K562 (cell line): ENCODE measurements at regions not wholly inside any gene's neighbourhood (a gene's known extent, or its start where the extent isn't known, plus 50 kb on each side); places are given as distances from the start of the nearest gene placed in this dataset.

Experiments used
- ATAC-seq: fragments of 200-7000 bp; cut with Tn5 transposase; 3 replicates; pipeline ENCODE4 v1.9.1; 2020; ENCODE audit warnings: moderate library complexity
- BruUV-seq: library from RNA; stranded (reverse); fragments of 400-500 nt; replicated peaks from 2 replicates; lab custom pipeline; 2021; lab: Mats Ljungman, UMichigan
- CTCF ChIA-PET: fragments of 300-600 bp; formaldehyde crosslinking; extraction: SDS; loops from one replicate; lab custom pipeline; 2021; ENCODE audit warnings: low intra/inter-chr PET ratio; lab: Yijun Ruan, JAX
- POLR2A ChIA-PET: fragments of 300-600, 350-650 bp; sonication (Branson Sonifier 250); formaldehyde crosslinking; extraction: SDS; loops from one replicate; lab custom pipeline; 2021; ENCODE audit warnings: antibody characterized with exemption, inconsistent platforms; lab: Yijun Ruan, JAX
- DNase-seq, 4 experiments: peaks; one replicate each; pipeline versions ENCODE4 v3.0.0 to v3.0.0-alpha.2; 2011 to 2018; ENCODE audit warnings: low spot score in 3 of 4, mixed read lengths in 3 of 4; ENCODE audit errors: extremely low read depth in 1 of 4
- FAIRE-seq: peaks from 2 replicates; lab custom pipeline; 2011; peaks lifted over from hg19 to GRCh38; lab: Jason Lieb, UNC
- H2AFZ ChIP-seq: 2 replicates; pipeline ENCODE4 v1.6.0; 2011; ENCODE audit warnings: low read depth, low read length, control low read depth, inconsistent platforms
- H3K27ac ChIP-seq: fragments of 200-600 bp; 3 replicates; pipeline ENCODE4 v1.8.0; 2011; ENCODE audit warnings: low read depth, mild to moderate bottlenecking, control low read depth, inconsistent platforms, low read length, moderate library complexity, mixed read lengths; ENCODE audit errors: extremely low read depth
- H3K27me3 ChIP-seq, 2 experiments: fragments of 300-600 bp in 1 of 2; 2 replicates in 1 of 2; 3 replicates in 1 of 2; pipeline versions ENCODE4 v1.6.0 to v1.8.0; 2011; ENCODE audit warnings: inconsistent platforms in 2 of 2, low read length in 2 of 2, mild to moderate bottlenecking in 1 of 2, mixed read lengths in 1 of 2, moderate library complexity in 1 of 2; ENCODE audit not compliant: control insufficient read depth in 2 of 2, insufficient read depth in 2 of 2
- H3K36me3 ChIP-seq: fragments of 300-600 bp; 3 replicates; pipeline ENCODE4 v1.8.0; 2011; ENCODE audit warnings: mild to moderate bottlenecking, low read length, inconsistent platforms; ENCODE audit not compliant: control insufficient read depth, insufficient read depth
- H3K4me1 ChIP-seq, 2 experiments: fragments of 200-600 bp in 1 of 2; replicated peaks in 1 of 2; 2 replicates in 1 of 2; 3 replicates in 1 of 2; pipeline versions ENCODE4 v1.5.1 to v1.8.0; 2011; ENCODE audit warnings: inconsistent platforms in 2 of 2, low read length in 2 of 2, mild to moderate bottlenecking in 1 of 2, mixed read lengths in 1 of 2, moderate library complexity in 1 of 2; ENCODE audit not compliant: control insufficient read depth in 2 of 2, insufficient read depth in 2 of 2
- H3K4me2 ChIP-seq: 2 replicates; pipeline ENCODE4 v1.6.1; 2011; ENCODE audit warnings: low read length, control low read depth, inconsistent platforms, mixed read lengths; ENCODE audit not compliant: insufficient read depth
- H3K4me3 ChIP-seq: fragments of 200-600 bp; sonication (generic), shearing (Covaris generic); 2 replicates; pipeline ENCODE4 v1.5.1; 2016; ENCODE audit warnings: control low read depth, inconsistent platforms
- H3K79me2 ChIP-seq: fragments of 200-600 bp; 3 replicates; pipeline ENCODE4 v1.8.0; 2011; ENCODE audit warnings: low read length, inconsistent platforms; ENCODE audit not compliant: control insufficient read depth, insufficient read depth
- H3K9ac ChIP-seq, 2 experiments: 2 replicates each; pipeline versions ENCODE4 v1.6.0 to v1.6.1; 2011; ENCODE audit warnings: low read depth in 2 of 2, low read length in 2 of 2, control low read depth in 1 of 2, inconsistent platforms in 1 of 2, mild to moderate bottlenecking in 1 of 2, mixed read lengths in 1 of 2; ENCODE audit not compliant: insufficient read depth in 1 of 2
- H3K9me1 ChIP-seq: one replicate; pipeline ENCODE4 v1.6.0; 2011; ENCODE audit warnings: inconsistent platforms, mild to moderate bottlenecking, low read length, moderate library complexity; ENCODE audit not compliant: control insufficient read depth, insufficient read depth
- H3K9me3 ChIP-seq: replicated peaks from 2 replicates; pipeline ENCODE4 v1.5.1; 2011; ENCODE audit warnings: low read depth, low read length, inconsistent platforms; ENCODE audit not compliant: control insufficient read depth, insufficient read depth
- H4K20me1 ChIP-seq: replicated peaks from 2 replicates; pipeline ENCODE4 v1.6.1; 2011; ENCODE audit warnings: low read length, inconsistent platforms, mixed read lengths; ENCODE audit not compliant: control insufficient read depth, insufficient read depth
- BACH1 ChIP-seq: fragments of 200-800 bp; sonication (Bioruptor generic); IDR thresholded peaks from 2 replicates; pipeline ENCODE4 v1.6.1; 2016; ENCODE audit warnings: missing genetic modification characterization, missing compliant biosample characterization
- CBFA2T2 ChIP-seq: fragments of 450-650 bp; conservative IDR thresholded peaks from 2 replicates; pipeline ENCODE4 v1.6.1; 2017; ENCODE audit warnings: mild to moderate bottlenecking
- CBX8 ChIP-seq: fragments of 200-600 bp; sonication (generic); IDR thresholded peaks from 2 replicates; pipeline ENCODE4 v1.6.1; 2012; ENCODE audit warnings: borderline replicate concordance, mixed run types, low read depth, mild to moderate bottlenecking, moderate library complexity, mixed read lengths, low read length, control low read depth, inconsistent platforms; ENCODE audit not compliant: poor library complexity, severe bottlenecking; ENCODE audit errors: extremely low read depth
- HBP1 ChIP-seq: fragments of 450-650 bp; formaldehyde crosslinking; IDR thresholded peaks from 2 replicates; pipeline ENCODE4 v1.4.0; 2022; ENCODE audit warnings: missing genetic modification characterization
- HDGF ChIP-seq: fragments of 450-650 bp; IDR thresholded peaks from 2 replicates; pipeline ENCODE4 v1.6.1; 2016
- JUN ChIP-seq, 2 experiments: sonication (generic) in 1 of 2; formaldehyde crosslinking in 1 of 2; IDR thresholded peaks; 2 replicates each; pipeline versions ENCODE4 v1.6.1 to v1.8.0; 2012 to 2022; ENCODE audit warnings: borderline replicate concordance in 2 of 2, mild to moderate bottlenecking in 2 of 2, improper control_type of control experiment in 1 of 2, low read depth in 1 of 2, low read length in 1 of 2, missing genetic modification reagents in 1 of 2
- KDM5B ChIP-seq: fragments of 200-600 bp; sonication (generic); IDR thresholded peaks from 2 replicates; pipeline ENCODE4 v1.6.1; 2012; ENCODE audit warnings: low read depth, mild to moderate bottlenecking, moderate library complexity, low read length, control low read depth, inconsistent platforms; ENCODE audit not compliant: insufficient replicate concordance
- MTF1 ChIP-seq: fragments of 250-450 bp; sonication (Bioruptor Pico); IDR thresholded peaks from 2 replicates; pipeline ENCODE4 v1.9.0; 2021; ENCODE audit warnings: moderate library complexity, mild to moderate bottlenecking, inconsistent platforms, borderline replicate concordance
- NFIC ChIP-seq: fragments of 450-650 bp; IDR thresholded peaks from 2 replicates; pipeline ENCODE4 v1.6.1; 2017; ENCODE audit warnings: mild to moderate bottlenecking, inconsistent platforms
- NFRKB ChIP-seq: fragments of 450-650 bp; IDR thresholded peaks from 2 replicates; pipeline ENCODE4 v1.6.1; 2016; ENCODE audit warnings: low read depth
- POLR2AphosphoS5 ChIP-seq: IDR thresholded peaks from 2 replicates; pipeline ENCODE4 v1.6.1; 2011; ENCODE audit warnings: mild to moderate bottlenecking, low read depth, low read length, moderate library complexity; ENCODE audit not compliant: control insufficient read depth, insufficient read depth
- SAFB2 ChIP-seq: fragments of 200-400 bp; formaldehyde crosslinking; IDR thresholded peaks from 2 replicates; pipeline ENCODE4 v1.6.1; 2018; ENCODE audit warnings: borderline replicate concordance, low read length, low read depth, moderate library complexity; ENCODE audit not compliant: severe bottlenecking
- STAT6 ChIP-seq: sonication (generic); formaldehyde crosslinking; IDR thresholded peaks from 2 replicates; pipeline ENCODE4 v1.8.1; 2023; ENCODE audit warnings: mild to moderate bottlenecking, missing genetic modification reagents
- TCF7 ChIP-seq: sonication (generic); IDR thresholded peaks from 2 replicates; pipeline ENCODE4 v1.6.1; 2016; ENCODE audit warnings: antibody characterized with exemption, borderline replicate concordance
- ZNF217 ChIP-seq: sonication (generic); formaldehyde crosslinking; IDR thresholded peaks from 2 replicates; pipeline ENCODE4 v1.8.0; 2022; ENCODE audit warnings: mild to moderate bottlenecking, missing genetic modification reagents
- ZNF224 ChIP-seq: sonication (generic); formaldehyde crosslinking; IDR thresholded peaks from 2 replicates; pipeline ENCODE4 v1.8.0; 2022; ENCODE audit warnings: mild to moderate bottlenecking, missing genetic modification reagents
- whole genome bisulfite sequencing: fragments of 100-300 bp; shearing (Covaris generic); methylation state at CpG from one replicate; pipeline ENCODE4 v1.1.6; 2016; ENCODE audit warnings: low coverage, mixed read lengths; ENCODE audit not compliant: insufficient coverage; ENCODE audit errors: missing lambda C conversion rate; 5-methylcytosine and 5-hydroxymethylcytosine counted together
- in situ Hi-C: fragments of 300-500 bp; cut with MboI; formaldehyde crosslinking; loops from 4 replicates; pipeline ENCODE4 v1.15.0; 2018; ENCODE audit warnings: inconsistent platforms, mixed read lengths
- intact Hi-C: fragments of 100-400 bp; cut with micrococcal nuclease; formaldehyde crosslinking; loops from 2 replicates; pipeline ENCODE4 v1.14.2; 2022

- POLR2A ChIA-PET: no interaction called here
- FAIRE-seq (no peak), DNase-seq (no peak), ATAC-seq (no peak)
- H3K36me3 ChIP-seq: no peaks in the 10 kb centered on the region
- no peak overlapping the region for H3K9ac ChIP-seq
- no peak overlapping the region for H3K27ac ChIP-seq
- BruUV-seq: no TSS peak
- no CpG with 5 or more reads among the region's 5 CpGs for WGBS
- no peak overlapping the region for H2AFZ ChIP-seq
- H3K4me1 ChIP-seq: no peaks in the 10 kb centered on the region
- in situ Hi-C loops: no loop called here
- no peak overlapping the region for H3K4me3 ChIP-seq
- no peaks in the 10 kb centered on the region for H4K20me1 ChIP-seq
- TF ChIP-seq CBFA2T2 (no peak), NFIC (no peak), POLR2AphosphoS5 (no peak), BACH1 (tag) (no peak), KDM5B (no peak), ZNF217 (CRISPR knock-in tag) (no peak), CBX8 (no peak), NFRKB (no peak), TCF7 (no peak), JUN (IDR thresholded peaks at IDR 0.05; ENCODE audit: borderline replicate concordance, low read depth, low read length) (no peak), JUN (CRISPR knock-in tag; IDR thresholded peaks at IDR 0.05; ENCODE audit: borderline replicate concordance) (no peak), HBP1 (no peak), HDGF (no peak), ZNF224 (CRISPR knock-in tag) (no peak), STAT6 (no peak), SAFB2 (no peak), MTF1 (no peak)
- no peaks in the 10 kb centered on the region for H3K79me2 ChIP-seq
- no peaks in the 10 kb centered on the region for H3K9me3 ChIP-seq
- H3K4me2 ChIP-seq: no peak overlapping the region
- no peaks in the 10 kb centered on the region for H3K9me1 ChIP-seq
- CTCF ChIA-PET: no interaction called here
- intact Hi-C loops: no loop called here
- no peaks in the 10 kb centered on the region for H3K27me3 ChIP-seq
Observed at GRCh38 chr22:47807506-47807905, 1045.1 kb downstream of the TBC1D22A start.
